ENCODE measurements at regions not wholly inside any gene's neighbourhood (a gene's known extent, or its start where the extent isn't known, plus 50 kb on each side); places are given as distances from the start of the nearest gene placed in this dataset.

- DNase-seq, result no peak
These were observed 166.8 kb upstream of the FREM2 start for GRCh38 chr13:38520041-38520440.

- DNase-seq, result no peak
These were observed 159.7 kb upstream of the FREM2 start for GRCh38 chr13:38527140-38527539.

- DNase-seq, result no peak
These were observed 157.9 kb upstream of the FREM2 start for GRCh38 chr13:38528986-38529385.

- DNase-seq, result no peak
These were observed 156.4 kb upstream of the FREM2 start for GRCh38 chr13:38530492-38530891.

- no peak for DNase-seq
These were observed 151.6 kb upstream of the FREM2 start for GRCh38 chr13:38535261-38535660.

GRCh38 chr13:38537051-38537450 lies 149.8 kb upstream of the FREM2 start:
- DNase-seq, result no peak

GRCh38 chr13:38538422-38538821 lies 148.5 kb upstream of the FREM2 start:
- no peak for DNase-seq

- DNase-seq, result no peak
These were observed 147.2 kb upstream of the FREM2 start for GRCh38 chr13:38539632-38540031.

GRCh38 chr13:38542601-38543000 lies 144.3 kb upstream of the FREM2 start:
- DNase-seq, result no peak

GRCh38 chr13:38543561-38543960 lies 143.3 kb upstream of the FREM2 start:
- DNase-seq, result no peak

GRCh38 chr13:38563739-38564138 lies 123.1 kb upstream of the FREM2 start:
- no peak for DNase-seq

GRCh38 chr13:38564256-38565150 lies 122.4 kb upstream of the FREM2 start:
- DNase-seq, result no peak

GRCh38 chr13:38566023-38566422 lies 120.9 kb upstream of the FREM2 start:
- DNase-seq, result no peak

- DNase-seq, result no peak
These were observed 120.4 kb upstream of the FREM2 start for GRCh38 chr13:38566519-38566918.

GRCh38 chr13:38570706-38571105 lies 116.2 kb upstream of the FREM2 start:
- DNase-seq, result no peak

GRCh38 chr13:38575427-38575826 lies 111.5 kb upstream of the FREM2 start:
- DNase-seq, result no peak

GRCh38 chr13:38577048-38577447 lies 109.8 kb upstream of the FREM2 start:
- DNase-seq, result no peak

GRCh38 chr13:38582133-38582532 lies 104.7 kb upstream of the FREM2 start:
- peak; percentile 3 for DNase-seq

- DNase-seq, result no peak
These were observed 96.6 kb upstream of the FREM2 start for GRCh38 chr13:38590230-38590629.

GRCh38 chr13:38590796-38591507 lies 95.9 kb upstream of the FREM2 start:
- no peak for DNase-seq

GRCh38 chr13:38602266-38602665 lies 84.6 kb upstream of the FREM2 start:
- no peak for DNase-seq

GRCh38 chr13:38606699-38607535 lies 80.0 kb upstream of the FREM2 start:
- no peak for DNase-seq

- DNase-seq, result no peak
These were observed 68.9 kb upstream of the FREM2 start for GRCh38 chr13:38617936-38618335.
